ENCODE measurements at regions not wholly inside any gene's neighbourhood (a gene's known extent, or its start where the extent isn't known, plus 50 kb on each side); places are given as distances from the start of the nearest gene placed in this dataset.
"Not testable (repeated sequence)": the region's sequence is repeated elsewhere in the genome, so short reads cannot be mapped to it uniquely, and the experiment has no call there.

- no peak for DNase-seq
Observed at GRCh38 chr10:42988517-42989395, 88.1 kb upstream of the RET start.

GRCh38 chr10:42989481-42989921 is 87.4 kb upstream of the RET start:
- no peak for DNase-seq

GRCh38 chr10:42990016-42990720 is 86.7 kb upstream of the RET start:
- DNase-seq = no peak

GRCh38 chr10:42990721-42991441 is 86.0 kb upstream of the RET start:
- DNase-seq = no peak

GRCh38 chr10:42991442-42992098 is 85.3 kb upstream of the RET start:
- no peak for DNase-seq

- DNase-seq = no peak
Observed at GRCh38 chr10:42992156-42992956, 84.5 kb upstream of the RET start.

- no peak for DNase-seq
Observed at GRCh38 chr10:42992957-42993390, 83.9 kb upstream of the RET start.

GRCh38 chr10:42994909-42995308 is 82.0 kb upstream of the RET start:
- not testable (repeated sequence) for DNase-seq

GRCh38 chr10:42995537-42995936 is 81.3 kb upstream of the RET start:
- DNase-seq = no peak

GRCh38 chr10:42996588-42996987 is 80.3 kb upstream of the RET start:
- DNase-seq = no peak

- no peak for DNase-seq
Observed at GRCh38 chr10:42997151-42997848, 79.6 kb upstream of the RET start.

GRCh38 chr10:42997849-42998165 is 79.1 kb upstream of the RET start:
- DNase-seq = no peak

GRCh38 chr10:42998481-42999384 is 78.1 kb upstream of the RET start:
- DNase-seq = no peak

- no peak for DNase-seq
Observed at GRCh38 chr10:42999385-43000020, 77.4 kb upstream of the RET start.

- DNase-seq = no peak
Observed at GRCh38 chr10:43000021-43000411, 76.9 kb upstream of the RET start.

- DNase-seq = no peak
Observed at GRCh38 chr10:43000651-43001426, 76.0 kb upstream of the RET start.

GRCh38 chr10:43001427-43001795 is 75.5 kb upstream of the RET start:
- no peak for DNase-seq

GRCh38 chr10:43002596-43002995 is 74.3 kb upstream of the RET start:
- DNase-seq = no peak

- no peak for DNase-seq
Observed at GRCh38 chr10:43006490-43006889, 70.4 kb upstream of the RET start.
